HG03457 (cell line): ENCODE measurements at regions not wholly inside any gene's neighbourhood (a gene's known extent, or its start where the extent isn't known, plus 50 kb on each side); places are given as distances from the start of the nearest gene placed in this dataset.

Source experiments
- ATAC-seq: cut with Tn5 transposase; IDR thresholded peaks from one replicate; pipeline ENCODE4 v1.9.1; 2021; ENCODE audit warnings: moderate number of reproducible peaks; ENCODE audit not compliant: unreplicated experiment

GRCh38 chr10:90642136-90642535 lies 215.7 kb downstream of the HTR7 start:
- ATAC-seq, result no peak

DNA sequence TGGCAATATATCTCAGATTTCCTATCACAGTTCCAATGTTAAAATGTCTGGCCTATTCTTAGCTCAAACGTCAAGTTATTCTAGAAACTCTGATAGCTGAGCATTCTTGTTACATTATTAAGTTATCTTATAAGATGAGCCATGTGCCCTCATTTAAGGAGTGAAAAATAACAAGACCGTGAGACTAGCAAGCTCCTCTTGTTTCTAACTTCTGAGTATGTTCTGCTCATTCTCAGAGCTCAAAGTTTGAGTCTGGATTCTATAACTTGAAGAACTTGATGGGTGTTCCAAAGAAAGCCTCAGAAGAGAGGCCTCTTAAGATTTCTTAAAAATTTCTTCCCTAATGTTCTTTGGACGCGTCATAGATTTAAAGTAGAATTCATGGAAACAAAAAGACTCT lies 215.2 kb downstream of the HTR7 start:
- ATAC-seq, result no peak

GRCh38 chr10:90644165-90644564 lies 213.7 kb downstream of the HTR7 start:
- ATAC-seq, result no peak

DNA sequence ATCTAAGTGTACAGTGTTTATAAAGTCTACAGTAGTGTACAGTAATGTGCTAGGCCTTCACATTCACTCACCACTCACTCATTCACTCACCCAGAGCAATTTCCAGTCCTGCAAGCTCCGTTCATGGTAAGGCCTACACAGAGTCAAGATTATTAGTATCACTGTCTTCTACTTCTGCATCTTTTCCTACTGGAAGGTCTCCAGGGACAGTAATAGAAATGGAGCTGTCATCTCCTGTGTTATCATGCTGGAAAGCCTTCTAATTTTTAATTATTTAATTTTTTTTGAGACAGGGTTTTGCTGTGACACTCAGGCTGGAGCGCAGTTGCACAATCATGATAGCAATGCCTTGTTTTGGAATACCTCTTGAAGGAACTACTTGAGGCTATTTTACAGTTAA lies 207.0 kb downstream of the HTR7 start:
- ATAC-seq, result no peak

GRCh38 chr10:90652519-90652918 lies 205.3 kb downstream of the HTR7 start:
- ATAC-seq, result no peak

DNA sequence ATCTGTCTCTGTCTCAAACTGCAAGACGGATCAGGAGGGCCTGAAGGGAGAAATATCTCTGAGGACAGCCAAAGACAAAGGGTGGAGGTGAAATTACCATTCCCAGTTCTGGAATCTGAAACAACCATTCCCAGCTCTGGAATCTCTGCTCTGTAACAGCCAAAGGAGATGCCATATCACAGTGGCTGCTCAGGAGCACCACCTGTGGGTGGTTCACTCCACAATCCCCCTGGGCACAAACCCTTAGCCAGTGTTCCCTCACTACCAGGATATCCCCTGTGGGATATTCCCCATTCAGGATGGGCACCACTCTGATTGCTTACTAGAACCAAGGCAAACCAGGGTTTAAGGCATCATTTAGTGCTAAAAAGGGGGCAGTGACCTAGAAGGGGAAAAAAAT lies 199.0 kb downstream of the HTR7 start:
- no peak for ATAC-seq

GRCh38 chr10:90665905-90666662 lies 191.8 kb downstream of the HTR7 start:
- no peak for ATAC-seq

GRCh38 chr10:90674461-90674860 lies 183.4 kb downstream of the HTR7 start:
- ATAC-seq, result no peak

- ATAC-seq, result no peak
Measured at GRCh38 chr10:90674928-90675327, 182.9 kb downstream of the HTR7 start.

- ATAC-seq, result no peak
Measured at GRCh38 chr10:90675621-90676020, 182.2 kb downstream of the HTR7 start.
